ENCODE measurements at regions not wholly inside any gene's neighbourhood (a gene's known extent, or its start where the extent isn't known, plus 50 kb on each side); places are given as distances from the start of the nearest gene placed in this dataset.

GRCh38 chr10:55224007-55224781 is 423.2 kb upstream of the PCDH15 start:
- H3K4me1 ChIP-seq (ENCODE audit: insufficient read depth, low read length), result no peaks in the 10 kb centered on the region
- no peak overlapping the region for H3K27ac ChIP-seq (ENCODE audit: low read length)
- no peak overlapping the region for H3K4me3 ChIP-seq (ENCODE audit: low read length)
- H3K9me3 ChIP-seq (ENCODE audit: insufficient read depth, low read depth, low read length), result no peaks in the 10 kb centered on the region
- H3K36me3 ChIP-seq (ENCODE audit: insufficient read depth, low read depth, low read length), result no peaks in the 10 kb centered on the region
- H3K27me3 ChIP-seq (ENCODE audit: insufficient read depth, low read length), result no peaks in the 10 kb centered on the region
- H3K9ac ChIP-seq (ENCODE audit: low read depth, low read length), result no peak overlapping the region

DNA sequence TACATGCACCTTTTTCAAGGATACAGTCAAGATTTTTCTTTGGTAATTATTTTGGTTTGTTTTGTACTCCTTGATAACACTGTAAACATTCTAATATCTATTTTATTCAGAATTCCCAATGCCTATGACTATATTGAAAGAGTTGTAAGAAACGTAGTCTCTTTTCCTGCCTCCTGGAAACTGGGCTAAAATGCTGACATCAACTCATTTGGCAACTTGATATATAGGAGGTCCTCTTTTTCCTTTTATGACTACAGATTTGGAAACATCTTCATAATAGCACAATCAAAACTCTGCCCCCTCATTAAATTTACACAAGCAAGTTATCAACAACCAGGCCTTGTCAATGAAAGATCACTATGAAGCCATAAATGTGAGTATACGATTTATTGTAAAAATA is 422.3 kb upstream of the PCDH15 start:
- no peak overlapping the region for H3K27ac ChIP-seq (ENCODE audit: low read length)
- H3K9ac ChIP-seq (ENCODE audit: low read depth, low read length), result no peak overlapping the region
- no peak overlapping the region for H3K4me3 ChIP-seq (ENCODE audit: low read length)
- H3K4me1 ChIP-seq (ENCODE audit: insufficient read depth, low read length), result no peaks in the 10 kb centered on the region
- no peaks in the 10 kb centered on the region for H3K27me3 ChIP-seq (ENCODE audit: insufficient read depth, low read length)
- no peaks in the 10 kb centered on the region for H3K9me3 ChIP-seq (ENCODE audit: insufficient read depth, low read depth, low read length)
- H3K36me3 ChIP-seq (ENCODE audit: insufficient read depth, low read depth, low read length), result no peaks in the 10 kb centered on the region

- H3K9ac ChIP-seq (ENCODE audit: low read depth, low read length), result no peak overlapping the region
- no peaks in the 10 kb centered on the region for H3K4me1 ChIP-seq (ENCODE audit: insufficient read depth, low read length)
- H3K27ac ChIP-seq (ENCODE audit: low read length), result no peak overlapping the region
- no peak overlapping the region for H3K4me3 ChIP-seq (ENCODE audit: low read length)
- no peaks in the 10 kb centered on the region for H3K9me3 ChIP-seq (ENCODE audit: insufficient read depth, low read depth, low read length)
- no peaks in the 10 kb centered on the region for H3K27me3 ChIP-seq (ENCODE audit: insufficient read depth, low read length)
- no peaks in the 10 kb centered on the region for H3K36me3 ChIP-seq (ENCODE audit: insufficient read depth, low read depth, low read length)
Observed at GRCh38 chr10:55220975-55221374, 419.9 kb upstream of the PCDH15 start.

- Histone ChIP-seq H3K9ac (ENCODE audit: low read depth, low read length) (no peak overlapping the region), H3K9me3 (ENCODE audit: insufficient read depth, low read depth, low read length) (no peaks in the 10 kb centered on the region), H3K36me3 (ENCODE audit: insufficient read depth, low read depth, low read length) (no peaks in the 10 kb centered on the region), H3K4me1 (ENCODE audit: insufficient read depth, low read length) (no peaks in the 10 kb centered on the region), H3K4me3 (ENCODE audit: low read length) (no peak overlapping the region), H3K27me3 (ENCODE audit: insufficient read depth, low read length) (no peaks in the 10 kb centered on the region), H3K27ac (ENCODE audit: low read length) (no peak overlapping the region)
Observed at GRCh38 chr10:55215699-55216098, 414.7 kb upstream of the PCDH15 start.

DNA sequence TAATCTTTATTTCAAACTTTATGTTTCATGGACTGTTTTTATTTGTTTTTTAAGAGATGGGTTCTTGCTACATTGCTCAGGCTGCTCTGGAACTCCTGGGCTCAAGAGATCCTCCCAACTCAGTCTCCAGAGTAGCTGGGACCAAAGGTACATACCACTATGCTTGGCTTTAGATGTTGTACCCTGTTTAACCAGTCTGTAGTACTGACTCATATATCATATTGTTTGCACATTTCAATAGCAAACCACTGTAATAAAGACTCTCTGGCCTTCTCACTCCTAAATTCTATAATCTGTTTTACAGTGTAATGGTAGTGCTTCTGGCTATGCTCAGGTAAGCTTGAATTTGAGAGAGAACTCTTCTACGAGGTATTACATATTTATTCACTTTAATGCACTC is 413.6 kb upstream of the PCDH15 start:
- no peaks in the 10 kb centered on the region for H3K4me1 ChIP-seq (ENCODE audit: insufficient read depth, low read length)
- no peak overlapping the region for H3K9ac ChIP-seq (ENCODE audit: low read depth, low read length)
- no peaks in the 10 kb centered on the region for H3K9me3 ChIP-seq (ENCODE audit: insufficient read depth, low read depth, low read length)
- no peaks in the 10 kb centered on the region for H3K36me3 ChIP-seq (ENCODE audit: insufficient read depth, low read depth, low read length)
- no peaks in the 10 kb centered on the region for H3K27me3 ChIP-seq (ENCODE audit: insufficient read depth, low read length)
- no peak overlapping the region for H3K27ac ChIP-seq (ENCODE audit: low read length)
- H3K4me3 ChIP-seq (ENCODE audit: low read length), result no peak overlapping the region

DNA sequence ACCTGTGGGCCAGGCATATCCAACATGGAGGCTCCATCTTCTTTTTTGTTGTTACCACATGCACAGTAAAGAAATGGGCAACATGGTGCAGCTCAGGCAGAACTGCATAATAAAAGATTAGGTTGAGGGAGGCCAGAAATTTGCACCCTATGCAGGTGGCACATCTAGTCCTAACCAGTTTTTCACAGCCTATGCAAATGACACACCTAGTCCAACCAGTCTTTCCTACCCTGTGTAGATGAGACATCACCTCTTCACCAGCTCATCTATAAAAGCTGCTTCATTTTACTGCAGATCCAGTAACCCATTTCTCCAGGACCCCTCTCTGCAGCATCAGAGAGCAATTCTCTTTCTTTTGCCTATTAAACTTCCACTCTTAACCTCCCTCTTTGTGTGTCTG is 411.0 kb upstream of the PCDH15 start:
- Histone ChIP-seq H3K4me1 (ENCODE audit: insufficient read depth, low read length) (no peaks in the 10 kb centered on the region), H3K36me3 (ENCODE audit: insufficient read depth, low read depth, low read length) (no peaks in the 10 kb centered on the region), H3K9ac (ENCODE audit: low read depth, low read length) (no peak overlapping the region), H3K27ac (ENCODE audit: low read length) (no peak overlapping the region), H3K9me3 (ENCODE audit: insufficient read depth, low read depth, low read length) (no peaks in the 10 kb centered on the region), H3K4me3 (ENCODE audit: low read length) (no peak overlapping the region), H3K27me3 (ENCODE audit: insufficient read depth, low read length) (no peaks in the 10 kb centered on the region)

GRCh38 chr10:55203874-55204273 is 402.8 kb upstream of the PCDH15 start:
- H3K9ac ChIP-seq (ENCODE audit: low read depth, low read length), result no peak overlapping the region
- H3K9me3 ChIP-seq (ENCODE audit: insufficient read depth, low read depth, low read length), result no peaks in the 10 kb centered on the region
- no peaks in the 10 kb centered on the region for H3K4me1 ChIP-seq (ENCODE audit: insufficient read depth, low read length)
- H3K36me3 ChIP-seq (ENCODE audit: insufficient read depth, low read depth, low read length), result no peaks in the 10 kb centered on the region
- H3K4me3 ChIP-seq (ENCODE audit: low read length), result no peak overlapping the region
- no peaks in the 10 kb centered on the region for H3K27me3 ChIP-seq (ENCODE audit: insufficient read depth, low read length)
- no peak overlapping the region for H3K27ac ChIP-seq (ENCODE audit: low read length)

GRCh38 chr10:55203319-55203718 is 402.3 kb upstream of the PCDH15 start:
- Histone ChIP-seq H3K27ac (ENCODE audit: low read length) (no peak overlapping the region), H3K4me1 (ENCODE audit: insufficient read depth, low read length) (no peaks in the 10 kb centered on the region), H3K9ac (ENCODE audit: low read depth, low read length) (no peak overlapping the region), H3K9me3 (ENCODE audit: insufficient read depth, low read depth, low read length) (no peaks in the 10 kb centered on the region), H3K27me3 (ENCODE audit: insufficient read depth, low read length) (no peaks in the 10 kb centered on the region), H3K4me3 (ENCODE audit: low read length) (no peak overlapping the region), H3K36me3 (ENCODE audit: insufficient read depth, low read depth, low read length) (no peaks in the 10 kb centered on the region)

DNA sequence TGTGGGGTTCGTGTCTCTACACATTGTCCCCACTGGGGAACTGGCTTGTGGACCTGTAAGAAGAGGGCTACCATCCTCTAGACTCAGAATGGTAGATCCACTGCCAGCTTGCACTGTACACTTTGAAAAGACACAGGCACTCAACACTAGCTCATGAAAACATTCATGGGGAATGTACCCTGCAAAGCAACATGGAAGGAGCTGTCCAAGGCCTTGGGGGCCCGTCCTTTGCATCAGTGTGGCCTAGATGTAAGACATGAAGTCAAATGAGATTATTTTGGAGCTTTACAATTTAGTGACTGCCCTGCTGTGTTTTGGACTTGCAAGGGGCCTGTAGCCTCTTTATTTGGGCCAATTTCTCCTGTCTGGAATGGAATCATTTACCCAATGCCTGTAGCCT is 399.0 kb upstream of the PCDH15 start:
- Histone ChIP-seq H3K27me3 (ENCODE audit: insufficient read depth, low read length) (no peaks in the 10 kb centered on the region), H3K27ac (ENCODE audit: low read length) (no peak overlapping the region), H3K4me1 (ENCODE audit: insufficient read depth, low read length) (no peaks in the 10 kb centered on the region), H3K9me3 (ENCODE audit: insufficient read depth, low read depth, low read length) (no peaks in the 10 kb centered on the region), H3K9ac (ENCODE audit: low read depth, low read length) (no peak overlapping the region), H3K36me3 (ENCODE audit: insufficient read depth, low read depth, low read length) (no peaks in the 10 kb centered on the region), H3K4me3 (ENCODE audit: low read length) (no peak overlapping the region)

GRCh38 chr10:55191236-55191860 is 390.3 kb upstream of the PCDH15 start:
- no peaks in the 10 kb centered on the region for H3K36me3 ChIP-seq (ENCODE audit: insufficient read depth, low read depth, low read length)
- H3K4me1 ChIP-seq (ENCODE audit: insufficient read depth, low read length), result no peaks in the 10 kb centered on the region
- no peaks in the 10 kb centered on the region for H3K9me3 ChIP-seq (ENCODE audit: insufficient read depth, low read depth, low read length)
- H3K4me3 ChIP-seq (ENCODE audit: low read length), result no peak overlapping the region
- no peaks in the 10 kb centered on the region for H3K27me3 ChIP-seq (ENCODE audit: insufficient read depth, low read length)
- no peak overlapping the region for H3K27ac ChIP-seq (ENCODE audit: low read length)
- H3K9ac ChIP-seq (ENCODE audit: low read depth, low read length), result no peak overlapping the region

DNA sequence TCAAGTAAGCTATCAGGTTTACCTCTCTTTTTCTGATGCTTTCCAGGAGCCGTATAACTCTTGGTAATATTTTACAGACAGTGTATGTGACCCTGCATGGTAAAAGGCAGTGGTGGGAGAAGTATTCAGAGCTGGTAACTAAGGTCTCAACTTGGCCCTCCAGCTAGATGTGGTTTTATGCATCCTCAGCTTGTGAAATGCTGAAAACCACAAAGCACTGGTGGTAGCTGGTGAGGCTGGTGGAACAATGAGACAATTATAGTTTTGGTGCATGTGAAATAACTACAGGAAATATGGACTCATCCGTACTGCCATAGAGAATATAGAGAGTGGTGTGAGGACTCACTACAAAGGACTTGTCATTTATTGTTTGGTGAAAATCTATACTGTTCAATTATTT is 383.0 kb upstream of the PCDH15 start:
- no peaks in the 10 kb centered on the region for H3K27me3 ChIP-seq (ENCODE audit: insufficient read depth, low read length)
- no peak overlapping the region for H3K9ac ChIP-seq (ENCODE audit: low read depth, low read length)
- no peaks in the 10 kb centered on the region for H3K36me3 ChIP-seq (ENCODE audit: insufficient read depth, low read depth, low read length)
- H3K4me1 ChIP-seq (ENCODE audit: insufficient read depth, low read length), result no peaks in the 10 kb centered on the region
- H3K4me3 ChIP-seq (ENCODE audit: low read length), result no peak overlapping the region
- H3K27ac ChIP-seq (ENCODE audit: low read length), result no peak overlapping the region
- H3K9me3 ChIP-seq (ENCODE audit: insufficient read depth, low read depth, low read length), result no peaks in the 10 kb centered on the region

DNA sequence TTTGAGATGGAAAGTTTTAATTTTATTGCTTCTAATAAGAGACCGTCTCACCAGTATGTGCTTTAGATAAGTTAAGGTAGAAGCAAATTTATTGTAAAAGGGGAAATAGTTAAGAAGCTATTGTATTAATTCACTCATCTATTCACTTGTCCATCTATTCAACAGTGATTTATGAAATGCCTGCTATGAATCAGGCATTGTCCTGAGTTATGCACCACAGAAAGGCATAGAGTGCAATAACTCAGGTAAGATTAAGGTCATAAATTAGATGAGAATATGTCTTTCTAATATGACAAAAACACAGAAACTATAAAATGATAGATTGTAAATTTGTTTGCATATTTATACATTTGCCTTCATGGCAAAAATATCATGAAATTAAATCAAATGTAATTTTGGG is 379.3 kb upstream of the PCDH15 start:
- H3K36me3 ChIP-seq (ENCODE audit: insufficient read depth, low read depth, low read length), result no peaks in the 10 kb centered on the region
- H3K27me3 ChIP-seq (ENCODE audit: insufficient read depth, low read length), result no peaks in the 10 kb centered on the region
- no peak overlapping the region for H3K27ac ChIP-seq (ENCODE audit: low read length)
- H3K9ac ChIP-seq (ENCODE audit: low read depth, low read length), result no peak overlapping the region
- H3K9me3 ChIP-seq (ENCODE audit: insufficient read depth, low read depth, low read length), result no peaks in the 10 kb centered on the region
- H3K4me1 ChIP-seq (ENCODE audit: insufficient read depth, low read length), result no peaks in the 10 kb centered on the region
- H3K4me3 ChIP-seq (ENCODE audit: low read length), result no peak overlapping the region
